OCI-LY1 (cell line): ENCODE measurements at regions not wholly inside any gene's neighbourhood (a gene's known extent, or its start where the extent isn't known, plus 50 kb on each side); places are given as distances from the start of the nearest gene placed in this dataset.

ENCODE experiments used
- EZH2 ChIP-seq: fragments of 200-600 bp; sonication (generic), shearing (Covaris generic); IDR thresholded peaks from 2 replicates; pipeline ENCODE4 v1.8.0; 2017; ENCODE audit warnings: borderline replicate concordance, mixed run types, mild to moderate bottlenecking, antibody characterized with exemption, low read length, moderate library complexity, mixed read lengths
- TF ChIP-seq, protein P1 (sequence below): fragments of 200-600 bp; sonication (generic), shearing (Covaris generic); IDR thresholded peaks from 2 replicates; pipeline ENCODE4 v1.5.1; 2017; ENCODE audit warnings: mild to moderate bottlenecking, antibody characterized with exemption, low read length, moderate library complexity, mixed read lengths

DNA sequence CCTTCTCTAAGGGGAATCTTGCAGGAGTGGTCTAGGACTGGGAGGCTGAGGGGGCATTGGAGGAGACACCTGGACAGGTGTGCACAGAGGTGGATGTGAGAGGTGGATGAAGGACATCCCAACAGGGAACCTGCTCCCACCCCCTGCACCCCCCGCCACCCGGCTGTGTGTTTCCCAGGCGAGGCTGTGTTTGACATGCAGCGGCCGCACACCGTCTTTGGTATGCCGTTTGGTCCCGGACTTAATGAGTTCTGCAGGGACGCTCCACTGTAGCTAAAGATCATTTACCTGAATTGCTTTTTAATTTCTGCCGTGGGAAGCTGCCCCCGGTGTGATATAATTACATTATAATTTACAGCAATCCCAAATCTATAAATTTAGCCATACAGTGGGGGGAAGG lies 87.3 kb downstream of the GLI2 start:
- TF ChIP-seq, protein P1, sequence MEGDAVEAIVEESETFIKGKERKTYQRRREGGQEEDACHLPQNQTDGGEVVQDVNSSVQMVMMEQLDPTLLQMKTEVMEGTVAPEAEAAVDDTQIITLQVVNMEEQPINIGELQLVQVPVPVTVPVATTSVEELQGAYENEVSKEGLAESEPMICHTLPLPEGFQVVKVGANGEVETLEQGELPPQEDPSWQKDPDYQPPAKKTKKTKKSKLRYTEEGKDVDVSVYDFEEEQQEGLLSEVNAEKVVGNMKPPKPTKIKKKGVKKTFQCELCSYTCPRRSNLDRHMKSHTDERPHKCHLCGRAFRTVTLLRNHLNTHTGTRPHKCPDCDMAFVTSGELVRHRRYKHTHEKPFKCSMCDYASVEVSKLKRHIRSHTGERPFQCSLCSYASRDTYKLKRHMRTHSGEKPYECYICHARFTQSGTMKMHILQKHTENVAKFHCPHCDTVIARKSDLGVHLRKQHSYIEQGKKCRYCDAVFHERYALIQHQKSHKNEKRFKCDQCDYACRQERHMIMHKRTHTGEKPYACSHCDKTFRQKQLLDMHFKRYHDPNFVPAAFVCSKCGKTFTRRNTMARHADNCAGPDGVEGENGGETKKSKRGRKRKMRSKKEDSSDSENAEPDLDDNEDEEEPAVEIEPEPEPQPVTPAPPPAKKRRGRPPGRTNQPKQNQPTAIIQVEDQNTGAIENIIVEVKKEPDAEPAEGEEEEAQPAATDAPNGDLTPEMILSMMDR, result no peak
- no peak for TF ChIP-seq EZH2
